IMR-90 (cell line): ENCODE measurements at regions not wholly inside any gene's neighbourhood (a gene's known extent, or its start where the extent isn't known, plus 50 kb on each side); places are given as distances from the start of the nearest gene placed in this dataset.

Experiments
- ATAC-seq: fragments of 200-7000 bp; cut with Tn5 transposase; 2 replicates; pipeline ENCODE4 v1.9.1; 2020; ENCODE audit warnings: low read depth, mild to moderate bottlenecking, moderate library complexity
- BruUV-seq: library from RNA; stranded (reverse); fragments of 400-500 nt; replicated peaks from 2 replicates; lab custom pipeline; 2021; lab: Mats Ljungman, UMichigan
- CTCF ChIA-PET: fragments of 300-600 bp; formaldehyde crosslinking; extraction: SDS; loops from one replicate; lab custom pipeline; 2021; ENCODE audit warnings: antibody characterized with exemption; lab: Yijun Ruan, JAX
- POLR2A ChIA-PET: fragments of 300-600 bp; sonication (Branson Sonifier 250); formaldehyde crosslinking; loops from one replicate; lab custom pipeline; 2022; ENCODE audit warnings: antibody characterized with exemption; ENCODE audit not compliant: unreplicated experiment; lab: Charles Lee
- DNase-seq: peaks from one replicate; pipeline ENCODE4 v3.0.0; 2013
- H2AFZ ChIP-seq: replicated peaks from 2 replicates; pipeline ENCODE3; 2013; ENCODE audit warnings: low read length, mild to moderate bottlenecking; ENCODE audit not compliant: poor library complexity
- H2AK5ac ChIP-seq: 2 replicates; pipeline ENCODE4 v1.6.1; 2013; ENCODE audit warnings: low read depth, low read length, inconsistent platforms
- H2AK9ac ChIP-seq: replicated peaks from 2 replicates; pipeline ENCODE3; 2013; ENCODE audit warnings: mild to moderate bottlenecking, low read depth, low read length, moderate library complexity; ENCODE audit not compliant: poor library complexity
- H2BK120ac ChIP-seq: 2 replicates; pipeline ENCODE4 v1.6.1; 2013; ENCODE audit warnings: low read depth, low read length, inconsistent platforms
- H2BK15ac ChIP-seq: 3 replicates; pipeline ENCODE4 v1.6.1; 2013; ENCODE audit warnings: low read depth, low read length, inconsistent platforms
- H2BK20ac ChIP-seq: 2 replicates; pipeline ENCODE4 v1.6.1; 2013; ENCODE audit warnings: low read depth, mild to moderate bottlenecking, inconsistent platforms, low read length, moderate library complexity
- H2BK5ac ChIP-seq: 2 replicates; pipeline ENCODE4 v1.6.1; 2013; ENCODE audit warnings: mild to moderate bottlenecking, low read depth, low read length, inconsistent platforms; ENCODE audit not compliant: poor library complexity, severe bottlenecking
- H3K14ac ChIP-seq: replicated peaks from 2 replicates; pipeline ENCODE4 v1.6.1; 2013; ENCODE audit warnings: low read depth, low read length, inconsistent platforms
- H3K18ac ChIP-seq: 2 replicates; pipeline ENCODE4 v1.6.1; 2013; ENCODE audit warnings: low read depth, low read length, control low read depth
- H3K23ac ChIP-seq: 2 replicates; pipeline ENCODE4 v1.6.1; 2013; ENCODE audit warnings: low read depth, low read length, inconsistent platforms
- H3K27ac ChIP-seq: 2 replicates; pipeline ENCODE4 v1.5.1; 2013; ENCODE audit warnings: mild to moderate bottlenecking, control low read depth, low read length; ENCODE audit not compliant: insufficient read depth
- H3K27me3 ChIP-seq: 2 replicates; pipeline ENCODE4 v1.6.1; 2013; ENCODE audit warnings: low read length; ENCODE audit not compliant: control insufficient read depth, insufficient read depth
- H3K36me3 ChIP-seq: 2 replicates; pipeline ENCODE4 v1.6.1; 2013; ENCODE audit warnings: low read length, mixed read lengths; ENCODE audit not compliant: control insufficient read depth, insufficient read depth
- H3K4ac ChIP-seq: 2 replicates; pipeline ENCODE4 v1.6.1; 2013; ENCODE audit warnings: low read depth, low read length, inconsistent platforms
- H3K4me1 ChIP-seq: 2 replicates; pipeline ENCODE4 v1.6.1; 2013; ENCODE audit warnings: low read length, mixed read lengths; ENCODE audit not compliant: control insufficient read depth, insufficient read depth
- H3K4me2 ChIP-seq: 2 replicates; pipeline ENCODE4 v1.6.1; 2013; ENCODE audit warnings: low read depth, mild to moderate bottlenecking, control low read depth, low read length, moderate library complexity
- H3K4me3 ChIP-seq: 2 replicates; pipeline ENCODE4 v1.5.1; 2013; ENCODE audit warnings: low read depth, mild to moderate bottlenecking, control low read depth, low read length, moderate library complexity; ENCODE audit not compliant: insufficient read depth
- H3K56ac ChIP-seq: 2 replicates; pipeline ENCODE4 v1.6.1; 2013; ENCODE audit warnings: low read length, inconsistent platforms; ENCODE audit not compliant: insufficient read depth; ENCODE audit errors: extremely low read depth
- H3K79me1 ChIP-seq, 2 experiments: 2 replicates each; pipeline ENCODE4 v1.6.1; 2013; ENCODE audit warnings: low read length in 2 of 2, inconsistent platforms in 1 of 2, low read depth in 1 of 2
- H3K9ac ChIP-seq: 2 replicates; pipeline ENCODE4 v1.6.1; 2013; ENCODE audit warnings: low read depth, low read length, control low read depth
- H3K9me1 ChIP-seq: 2 replicates; pipeline ENCODE4 v1.6.1; 2013; ENCODE audit warnings: low read length, inconsistent platforms; ENCODE audit not compliant: insufficient read depth
- H3K9me3 ChIP-seq: 2 replicates; pipeline ENCODE4 v1.6.1; 2013; ENCODE audit warnings: low read length; ENCODE audit not compliant: control insufficient read depth, insufficient read depth
- H4K20me1 ChIP-seq: 2 replicates; pipeline ENCODE4 v1.6.1; 2013; ENCODE audit warnings: low read length, inconsistent platforms; ENCODE audit not compliant: insufficient read depth
- H4K5ac ChIP-seq: 2 replicates; pipeline ENCODE4 v1.6.1; 2013; ENCODE audit warnings: mild to moderate bottlenecking, low read depth, low read length, control low read depth
- H4K8ac ChIP-seq, 2 experiments: 2 replicates each; pipeline ENCODE4 v1.6.1; 2013; ENCODE audit warnings: low read depth in 2 of 2, low read length in 2 of 2, control low read depth in 1 of 2, inconsistent platforms in 1 of 2
- H4K91ac ChIP-seq: 2 replicates; pipeline ENCODE4 v1.6.1; 2013; ENCODE audit warnings: low read depth, low read length, inconsistent platforms; ENCODE audit not compliant: insufficient read depth
- BHLHE40 ChIP-seq: fragments of 150-350 bp; IDR thresholded peaks from 2 replicates; pipeline ENCODE4 v1.6.1; 2016; ENCODE audit warnings: mild to moderate bottlenecking, low read depth, low read length
- CEBPB ChIP-seq: IDR thresholded peaks from 2 replicates; pipeline ENCODE4 v1.6.1; 2012; ENCODE audit warnings: low read depth, low read length, improper control_type of control experiment
- CHD1 ChIP-seq: IDR thresholded peaks from 2 replicates; pipeline ENCODE4 v1.6.1; 2012; ENCODE audit warnings: low read depth, low read length, improper control_type of control experiment
- CTCF ChIP-seq: conservative IDR thresholded peaks from 2 replicates; pipeline ENCODE4 v1.5.1; 2012; ENCODE audit warnings: mild to moderate bottlenecking, low read depth, low read length, improper control_type of control experiment
- ELK1 ChIP-seq: fragments of 150-350 bp; IDR thresholded peaks from 2 replicates; pipeline ENCODE4 v1.6.1; 2016; ENCODE audit warnings: low read depth, mild to moderate bottlenecking, low read length, moderate library complexity, borderline replicate concordance
- FOS ChIP-seq: fragments of 150-350 bp; IDR thresholded peaks from 2 replicates; pipeline ENCODE4 v1.6.1; 2016; ENCODE audit warnings: low read depth, low read length
- MAFK ChIP-seq: IDR thresholded peaks from 2 replicates; pipeline ENCODE4 v1.6.1; 2012; ENCODE audit warnings: low read depth, low read length, improper control_type of control experiment
- MAZ ChIP-seq: IDR thresholded peaks from 2 replicates; pipeline ENCODE4 v1.6.1; 2012; ENCODE audit warnings: low read depth, mild to moderate bottlenecking, low read length, improper control_type of control experiment, moderate library complexity, borderline replicate concordance
- MXI1 ChIP-seq: IDR thresholded peaks from 2 replicates; pipeline ENCODE4 v1.6.1; 2012; ENCODE audit warnings: low read depth, mild to moderate bottlenecking, low read length, moderate library complexity, borderline replicate concordance
- NFE2L2 ChIP-seq: fragments of 150-350 bp; IDR thresholded peaks from 2 replicates; pipeline ENCODE4 v1.6.1; 2016; ENCODE audit warnings: low read depth, mild to moderate bottlenecking, low read length
- POLR2A ChIP-seq: IDR thresholded peaks from 2 replicates; pipeline ENCODE4 v1.6.1; 2012; ENCODE audit warnings: mild to moderate bottlenecking, low read depth, low read length
- RAD21 ChIP-seq: IDR thresholded peaks from 2 replicates; pipeline ENCODE4 v1.6.1; 2012; ENCODE audit warnings: low read length, improper control_type of control experiment
- RCOR1 ChIP-seq: IDR thresholded peaks from 2 replicates; pipeline ENCODE4 v1.6.1; 2012; ENCODE audit warnings: mild to moderate bottlenecking, low read length, improper control_type of control experiment; ENCODE audit not compliant: insufficient replicate concordance
- RFX5 ChIP-seq: IDR thresholded peaks from 2 replicates; pipeline ENCODE4 v1.8.0; 2012; ENCODE audit warnings: low read depth, mild to moderate bottlenecking, low read length, moderate library complexity
- SMC3 ChIP-seq: fragments of 150-350 bp; IDR thresholded peaks from 2 replicates; pipeline ENCODE4 v1.6.1; 2016; ENCODE audit warnings: low read depth, mild to moderate bottlenecking, antibody characterized with exemption, low read length, moderate library complexity
- USF2 ChIP-seq: fragments of 150-350 bp; IDR thresholded peaks from 2 replicates; pipeline ENCODE4 v1.6.1; 2017; ENCODE audit warnings: mild to moderate bottlenecking, antibody characterized with exemption, low read length, low read depth
- whole genome bisulfite sequencing, 2 experiments: methylation state at CpG; one replicate each; pipeline versions ENCODE4 v1.1.5 to v1.1.7; 2013; ENCODE audit warnings: missing lambda C conversion rate in 2 of 2; ENCODE audit not compliant: insufficient read length in 1 of 2; ENCODE audit errors: extremely low coverage in 2 of 2; 5-methylcytosine and 5-hydroxymethylcytosine counted together
- dilution Hi-C: fragments of 300-500 bp; cut with HindIII; formaldehyde crosslinking; loops from one replicate; pipeline ENCODE4 v1.14.3; 2018; ENCODE audit warnings: low sequenced_read_pairs; ENCODE audit not compliant: unreplicated experiment
- in situ Hi-C: fragments of 300-500 bp; cut with MboI; formaldehyde crosslinking; loops from 3 replicates; pipeline ENCODE4 v1.14.3; 2019; ENCODE audit warnings: low sequenced_read_pairs, inconsistent platforms, mixed read lengths
- intact Hi-C: fragments of 100-400 bp; cut with micrococcal nuclease; formaldehyde crosslinking; loops from 2 replicates; pipeline ENCODE4 v1.10.0; 2022

- no peak overlapping the region for H4K91ac ChIP-seq
- no peak for TF ChIP-seq RFX5
- TF ChIP-seq ELK1: no peak
- TF ChIP-seq MXI1: no peak
- TF ChIP-seq CTCF: no peak
- TF ChIP-seq MAZ: no peak
- TF ChIP-seq CHD1: no peak
- no peak for TF ChIP-seq USF2
- no peak for TF ChIP-seq NFE2L2
- TF ChIP-seq RAD21: no peak
- TF ChIP-seq RCOR1: no peak
- TF ChIP-seq FOS: no peak
- TF ChIP-seq MAFK: no peak
- TF ChIP-seq SMC3: no peak
- no peak for TF ChIP-seq POLR2A
- TF ChIP-seq BHLHE40: no peak
- no peak for TF ChIP-seq CEBPB
- ATAC-seq: no peak
- H3K4me1 ChIP-seq: no peaks in the 10 kb centered on the region
- POLR2A ChIA-PET: no interaction called here
- no peak overlapping the region for H3K4ac ChIP-seq
- dilution Hi-C loops: no loop called here
- H4K20me1 ChIP-seq: no peaks in the 10 kb centered on the region
- no peaks in the 10 kb centered on the region for H3K27me3 ChIP-seq
- H3K23ac ChIP-seq: no peak overlapping the region
- H2AK5ac ChIP-seq: no peak overlapping the region
- H4K5ac ChIP-seq: no peak overlapping the region
- in situ Hi-C loops: no loop called here
- H3K4me3 ChIP-seq: no peak overlapping the region
- H3K14ac ChIP-seq: no peak overlapping the region
- no peak overlapping the region for H3K18ac ChIP-seq
- H3K27ac ChIP-seq: no peak overlapping the region
- no peak overlapping the region for H2AK9ac ChIP-seq
- no peak overlapping the region for H3K9ac ChIP-seq
- H4K8ac ChIP-seq: no peak overlapping the region
- H3K56ac ChIP-seq: no peak overlapping the region
- H2BK5ac ChIP-seq: no peak overlapping the region
- no peak overlapping the region for H2BK120ac ChIP-seq
- CTCF ChIA-PET: interaction anchor here (0.7 kb wide), 1 partner anchor 981 kb away, joined by 3 read pairs; no protein-coding TSS in a partner anchor
- no peaks in the 10 kb centered on the region for H3K36me3 ChIP-seq
- no peak overlapping the region for H2AFZ ChIP-seq
- 0 out of 2 replicates have a peak, but pooled peaks cover 4% of the 10 kb centered on the region for H3K9me3 ChIP-seq
- no CpG with 5 or more reads among the region's 2 CpGs for WGBS, 2 experiments
- H2BK20ac ChIP-seq: no peak overlapping the region
- no peak for DNase-seq
- no peak overlapping the region for H3K4me2 ChIP-seq
- H3K79me1 ChIP-seq: no peaks in the 10 kb centered on the region
- no TSS peak for BruUV-seq
- no peak overlapping the region for H2BK15ac ChIP-seq
- no peaks in the 10 kb centered on the region for H3K9me1 ChIP-seq
- intact Hi-C loops: no loop called here
Measured at GRCh38 chr2:35606394-35606793, 749.2 kb upstream of the CRIM1 start.
